ENCODE measurements at regions not wholly inside any gene's neighbourhood (a gene's known extent, or its start where the extent isn't known, plus 50 kb on each side); places are given as distances from the start of the nearest gene placed in this dataset.

GRCh38 chr12:93104535-93104934 lies 175.4 kb upstream of the EEA1 start:
- no TSS peak for BruUV-seq (replicated peaks)
- ChIA-PET CTCF (ENCODE audit: unreplicated experiment) (no interaction called here), POLR2A (interaction anchor here (1.4 kb wide), 1 partner anchor 10 kb away, joined by 3 read pairs; no protein-coding TSS in a partner anchor)
- Histone ChIP-seq H3K9me3 (ENCODE audit: low read length) (no peaks in the 10 kb centered on the region), H3K4me3 (ENCODE audit: low read depth, low read length, poor library complexity, severe bottlenecking) (no peak overlapping the region), H3K4me2 (ENCODE audit: low read length) (no peak overlapping the region), H4K20me1 (ENCODE audit: insufficient read depth, low read length) (no peaks in the 10 kb centered on the region), H3K36me3 (ENCODE audit: insufficient read depth, low read length) (no peaks in the 10 kb centered on the region), H3K4me1 (ENCODE audit: insufficient read depth, low read length, poor library complexity, severe bottlenecking) (no peaks in the 10 kb centered on the region), H3K79me2 (ENCODE audit: insufficient read depth, low read depth, low read length) (no peaks in the 10 kb centered on the region), H2AFZ (ENCODE audit: low read length) (no peak overlapping the region), H3K9me2 (ENCODE audit: insufficient read depth, low read length) (no peaks in the 10 kb centered on the region), H3K27ac (ENCODE audit: low read depth, low read length, poor library complexity, severe bottlenecking) (no peak overlapping the region)
- DNase-seq (ENCODE audit: low spot score) = no peak
- TF ChIP-seq CTCF (conservative IDR thresholded peaks at IDR 0.05; ENCODE audit: low read length) (no peak), EZH2phosphoT487 (IDR thresholded peaks at IDR 0.05; ENCODE audit: borderline replicate concordance, low read depth, low read length) (no peak)
- intact Hi-C loops (cut with micrococcal nuclease; ENCODE audit: unreplicated experiment) = no loop called here

- Histone ChIP-seq H3K79me2 (ENCODE audit: insufficient read depth, low read depth, low read length) (no peaks in the 10 kb centered on the region), H3K4me2 (ENCODE audit: low read length) (no peak overlapping the region), H2AFZ (ENCODE audit: low read length) (no peak overlapping the region), H3K36me3 (ENCODE audit: insufficient read depth, low read length) (no peaks in the 10 kb centered on the region), H3K4me1 (ENCODE audit: insufficient read depth, low read length, poor library complexity, severe bottlenecking) (no peaks in the 10 kb centered on the region), H3K9me3 (ENCODE audit: low read length) (no peaks in the 10 kb centered on the region), H3K27ac (ENCODE audit: low read depth, low read length, poor library complexity, severe bottlenecking) (no peak overlapping the region), H3K9me2 (ENCODE audit: insufficient read depth, low read length) (no peaks in the 10 kb centered on the region), H4K20me1 (ENCODE audit: insufficient read depth, low read length) (no peaks in the 10 kb centered on the region), H3K4me3 (ENCODE audit: low read depth, low read length, poor library complexity, severe bottlenecking) (no peak overlapping the region)
- intact Hi-C loops (cut with micrococcal nuclease; ENCODE audit: unreplicated experiment) = no loop called here
- BruUV-seq (replicated peaks) = no TSS peak
- POLR2A ChIA-PET = interaction anchor here (0.7 to 3.1 kb wide), 8 partner anchors 10 to 1296 kb away, joined by 3 to 7 read pairs (median 4); no protein-coding TSS in a partner anchor
- DNase-seq (ENCODE audit: low spot score) = no peak
- TF ChIP-seq EZH2phosphoT487 (IDR thresholded peaks at IDR 0.05; ENCODE audit: borderline replicate concordance, low read depth, low read length) = no peak
- CTCF ChIA-PET (ENCODE audit: unreplicated experiment) = no interaction called here
Measured at GRCh38 chr12:93106910-93107309, 177.8 kb upstream of the EEA1 start.

GRCh38 chr12:93107514-93108312 lies 178.6 kb upstream of the EEA1 start:
- no peaks in the 10 kb centered on the region for H3K79me2 ChIP-seq (ENCODE audit: insufficient read depth, low read depth, low read length)
- no peak overlapping the region for H3K27ac ChIP-seq (ENCODE audit: low read depth, low read length, poor library complexity, severe bottlenecking)
- H3K9me2 ChIP-seq (ENCODE audit: insufficient read depth, low read length) = no peaks in the 10 kb centered on the region
- H2AFZ ChIP-seq (ENCODE audit: low read length) = no peak overlapping the region
- H3K4me1 ChIP-seq (ENCODE audit: insufficient read depth, low read length, poor library complexity, severe bottlenecking) = no peaks in the 10 kb centered on the region
- ChIA-PET CTCF (ENCODE audit: unreplicated experiment) (no interaction called here), POLR2A (interaction anchor here (0.7 to 3.1 kb wide), 7 partner anchors 10 to 136 kb away, joined by 3 to 7 read pairs (median 3); no protein-coding TSS in a partner anchor)
- DNase-seq (ENCODE audit: low spot score) = no peak
- intact Hi-C loops (cut with micrococcal nuclease; ENCODE audit: unreplicated experiment) = no loop called here
- H3K36me3 ChIP-seq (ENCODE audit: insufficient read depth, low read length) = no peaks in the 10 kb centered on the region
- no TSS peak for BruUV-seq (replicated peaks)
- H3K9me3 ChIP-seq (ENCODE audit: low read length) = no peaks in the 10 kb centered on the region
- H3K4me2 ChIP-seq (ENCODE audit: low read length) = no peak overlapping the region
- no peaks in the 10 kb centered on the region for H4K20me1 ChIP-seq (ENCODE audit: insufficient read depth, low read length)
- TF ChIP-seq EZH2phosphoT487 (IDR thresholded peaks at IDR 0.05; ENCODE audit: borderline replicate concordance, low read depth, low read length) (no peak), CTCF (conservative IDR thresholded peaks at IDR 0.05; ENCODE audit: low read length) (no peak)
- H3K4me3 ChIP-seq (ENCODE audit: low read depth, low read length, poor library complexity, severe bottlenecking) = no peak overlapping the region

Measured in OCI-LY7 (cell line).